D341Med (cell line): ENCODE measurements at regions not wholly inside any gene's neighbourhood (a gene's known extent, or its start where the extent isn't known, plus 50 kb on each side); places are given as distances from the start of the nearest gene placed in this dataset.
"Not testable (repeated sequence)": the region's sequence is repeated elsewhere in the genome, so short reads cannot be mapped to it uniquely, and the experiment has no call there.

Experiments used
- DNase-seq: peaks from one replicate; pipeline ENCODE4 v3.0.0; 2012; ENCODE audit warnings: low spot score

- DNase-seq = no peak
These were observed 200.4 kb upstream of the NOX3 start for GRCh38 chr6:155656024-155656423.

DNA sequence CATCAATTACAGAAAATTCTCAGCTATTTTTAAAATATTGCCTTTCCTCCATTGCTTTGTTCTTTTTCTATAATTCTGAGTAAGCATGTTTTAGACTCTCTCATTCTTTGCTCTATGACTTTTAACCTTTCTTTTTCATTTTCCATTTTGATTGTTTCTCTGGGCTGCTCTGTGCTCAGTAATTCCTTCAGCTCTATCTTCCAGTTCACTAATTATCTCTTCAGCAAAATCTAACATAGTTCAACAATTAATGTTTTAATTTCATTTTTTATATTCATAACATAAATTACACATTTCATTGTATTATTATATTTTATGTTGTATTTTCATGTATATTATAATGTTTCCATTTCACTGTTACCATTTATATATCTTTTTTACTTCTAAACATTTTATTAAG, 198.8 kb upstream of the NOX3 start:
- no peak for DNase-seq

- DNase-seq = no peak
These were observed 192.7 kb upstream of the NOX3 start for GRCh38 chr6:155648301-155648700.

- no peak for DNase-seq
These were observed 191.7 kb upstream of the NOX3 start for GRCh38 chr6:155647354-155647753.

GRCh38 chr6:155646443-155646842, 190.8 kb upstream of the NOX3 start:
- no peak for DNase-seq

DNA sequence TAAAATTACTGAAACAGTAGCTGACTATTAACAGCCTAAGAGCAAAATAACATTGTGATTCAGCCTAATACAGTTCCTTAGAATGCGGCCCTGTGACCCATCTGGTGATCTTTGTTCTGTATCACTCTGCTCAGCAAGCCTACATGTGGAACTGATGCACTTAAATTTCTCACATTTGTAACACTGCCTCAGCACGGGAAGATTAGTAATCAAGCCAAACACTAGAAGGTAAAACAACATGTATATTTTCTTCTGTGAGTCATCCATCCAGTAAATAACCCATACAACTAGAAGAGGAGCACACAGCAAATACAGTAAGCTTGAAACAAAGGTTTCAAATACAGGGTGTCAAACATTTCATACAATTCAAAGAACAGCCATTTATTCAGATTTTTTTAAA, 189.7 kb upstream of the NOX3 start:
- DNase-seq = no peak

- DNase-seq = no peak
These were observed 186.0 kb upstream of the NOX3 start for GRCh38 chr6:155641603-155642002.

GRCh38 chr6:155638200-155638599, 182.6 kb upstream of the NOX3 start:
- no peak for DNase-seq

DNA sequence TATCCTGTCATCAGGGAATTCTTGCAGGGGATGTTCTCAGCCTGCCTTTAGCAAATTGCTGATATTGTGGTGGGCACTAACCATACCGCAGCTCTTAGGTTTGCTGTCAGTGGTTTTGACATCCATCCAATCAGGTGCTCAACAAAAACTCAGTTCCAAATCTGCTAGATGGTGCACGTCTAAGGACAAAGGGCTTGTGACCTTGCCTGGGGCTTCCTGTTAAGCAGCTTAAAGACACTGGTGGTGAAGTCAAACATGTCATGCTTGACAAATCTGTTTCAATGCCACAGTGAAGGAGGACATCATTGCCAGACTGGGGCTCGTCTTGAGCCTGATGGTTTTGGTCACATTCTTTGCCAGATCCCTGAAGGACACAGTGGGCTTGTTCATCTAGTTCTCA, 179.8 kb upstream of the NOX3 start:
- DNase-seq = no peak

- no peak for DNase-seq
These were observed 174.4 kb upstream of the NOX3 start for GRCh38 chr6:155630085-155630484.

DNA sequence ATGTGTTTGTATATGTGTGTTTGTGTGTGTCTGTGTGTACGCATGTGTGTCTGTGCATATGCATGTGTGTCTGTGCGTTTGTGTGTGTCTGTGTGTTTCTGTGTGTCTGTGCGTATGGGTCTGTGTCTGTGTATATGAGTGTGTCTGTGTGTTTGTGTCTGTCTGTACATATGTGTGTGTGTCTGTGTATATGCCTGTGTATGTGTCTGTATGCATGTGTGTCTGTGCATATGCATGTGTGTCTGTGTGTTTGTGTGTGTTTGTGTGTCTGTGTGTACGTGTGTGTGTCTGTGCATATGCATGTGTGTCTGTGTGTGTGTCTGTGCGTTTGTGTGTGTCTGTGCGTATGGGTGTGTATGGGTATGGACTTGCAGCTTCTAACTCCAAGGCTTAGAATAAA, 174.0 kb upstream of the NOX3 start:
- no peak for DNase-seq

DNA sequence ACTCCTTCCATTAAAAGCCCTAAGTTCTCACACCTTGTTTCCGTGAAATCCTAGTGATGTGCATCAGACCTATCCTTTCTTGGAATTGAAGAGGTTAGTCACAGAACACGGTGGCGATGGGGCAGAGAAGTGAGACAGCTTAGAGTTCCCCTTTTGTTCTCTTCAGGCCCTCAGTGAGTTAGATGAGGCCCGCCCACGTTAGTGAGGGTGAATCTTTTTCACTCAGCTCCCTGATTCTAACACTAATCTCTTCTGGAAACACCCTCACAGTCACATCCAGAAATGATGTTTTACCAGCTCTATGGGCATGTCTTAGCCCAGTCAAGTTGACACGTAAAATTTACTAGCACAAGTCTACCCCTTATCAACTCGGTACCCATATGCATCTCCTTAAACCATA, 172.7 kb upstream of the NOX3 start:
- no peak for DNase-seq

DNA sequence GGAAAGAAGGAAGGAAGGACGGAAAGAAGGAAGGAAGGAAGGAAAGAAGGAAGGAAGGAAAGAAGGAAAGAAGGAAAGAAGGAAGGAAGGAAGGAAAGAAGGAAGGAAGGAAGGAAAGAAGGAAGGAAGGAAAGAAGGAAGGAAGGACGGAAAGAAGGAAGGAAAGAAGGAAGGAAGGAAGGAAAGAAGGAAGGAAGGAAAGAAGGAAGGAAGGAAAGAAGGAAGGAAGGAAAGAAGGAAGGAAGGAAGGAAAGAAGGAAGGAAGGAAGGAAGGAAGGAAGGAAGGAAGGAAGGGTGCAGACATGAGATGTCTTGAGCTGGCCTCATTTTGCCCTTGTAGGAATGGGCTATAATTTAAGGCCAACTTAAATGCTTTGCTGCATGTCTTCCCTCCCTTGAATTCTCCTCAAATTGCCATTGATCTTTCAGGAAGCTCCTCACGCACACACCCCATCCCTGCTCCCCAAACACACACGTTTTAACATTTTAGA, 172.1 kb upstream of the NOX3 start:
- DNase-seq = not testable (repeated sequence)

GRCh38 chr6:155623450-155624178, 168.0 kb upstream of the NOX3 start:
- no peak for DNase-seq

DNA sequence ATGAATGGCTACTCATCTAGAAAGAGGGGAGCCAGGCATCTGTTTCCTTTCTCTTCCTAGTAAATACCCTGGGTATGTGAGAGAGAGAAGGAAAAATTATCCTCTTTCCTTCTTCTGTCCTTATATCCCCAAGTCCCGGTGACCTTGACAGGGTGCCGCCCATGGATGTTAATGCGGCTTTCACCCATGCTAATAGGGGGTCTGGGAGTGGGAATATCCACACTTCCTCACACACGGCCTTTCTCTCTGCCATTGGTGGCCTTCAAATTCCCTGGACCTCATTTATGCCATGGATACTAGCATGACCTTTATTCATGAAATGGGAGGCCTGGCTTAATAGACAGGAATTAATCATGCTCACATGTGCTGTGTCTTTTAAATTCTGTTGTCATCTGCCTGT, 159.0 kb upstream of the NOX3 start:
- DNase-seq = no peak

GRCh38 chr6:155611742-155612141, 156.1 kb upstream of the NOX3 start:
- DNase-seq = no peak

GRCh38 chr6:155604991-155605390, 149.4 kb upstream of the NOX3 start:
- no peak for DNase-seq

DNA sequence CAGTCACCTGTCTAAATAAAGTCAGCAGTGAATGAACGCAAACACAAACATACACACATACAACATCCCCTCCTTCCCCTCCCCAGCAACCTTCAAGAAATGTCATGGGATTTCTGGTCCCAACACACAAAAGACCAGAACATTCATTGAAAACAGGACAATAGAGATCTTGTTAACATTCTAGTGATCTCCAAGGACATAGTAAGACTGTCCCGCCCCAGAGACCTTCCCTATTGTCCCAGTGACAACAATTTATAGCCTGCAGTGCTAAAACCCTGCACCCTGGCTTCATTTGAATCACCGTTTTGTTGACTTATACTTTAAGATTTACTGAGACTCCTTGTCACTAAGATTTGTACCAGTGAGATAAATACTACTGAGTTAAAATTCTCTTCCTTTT, 143.9 kb upstream of the NOX3 start:
- no peak for DNase-seq

- DNase-seq = no peak
These were observed 143.5 kb upstream of the NOX3 start for GRCh38 chr6:155599160-155599559.

GRCh38 chr6:155595284-155595683, 139.6 kb upstream of the NOX3 start:
- DNase-seq = no peak

DNA sequence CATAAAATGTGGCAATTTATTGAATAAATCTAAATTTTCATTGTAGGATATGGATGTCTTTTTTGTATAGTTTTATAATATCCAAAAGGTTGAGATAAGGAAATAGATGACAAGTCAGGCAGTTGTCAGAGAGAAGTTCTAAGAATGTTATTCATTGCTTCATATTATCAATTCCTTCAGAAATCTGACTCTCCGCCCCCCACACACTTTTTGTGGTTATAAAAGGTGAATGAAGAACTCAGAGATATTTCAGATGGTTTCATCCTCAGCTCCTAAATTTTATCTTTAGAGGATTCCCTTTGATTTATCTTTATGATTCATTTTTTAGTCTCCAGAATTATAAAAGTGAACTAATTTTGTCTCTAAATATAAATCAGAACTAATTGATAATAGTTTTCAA, 136.1 kb upstream of the NOX3 start:
- DNase-seq = no peak

DNA sequence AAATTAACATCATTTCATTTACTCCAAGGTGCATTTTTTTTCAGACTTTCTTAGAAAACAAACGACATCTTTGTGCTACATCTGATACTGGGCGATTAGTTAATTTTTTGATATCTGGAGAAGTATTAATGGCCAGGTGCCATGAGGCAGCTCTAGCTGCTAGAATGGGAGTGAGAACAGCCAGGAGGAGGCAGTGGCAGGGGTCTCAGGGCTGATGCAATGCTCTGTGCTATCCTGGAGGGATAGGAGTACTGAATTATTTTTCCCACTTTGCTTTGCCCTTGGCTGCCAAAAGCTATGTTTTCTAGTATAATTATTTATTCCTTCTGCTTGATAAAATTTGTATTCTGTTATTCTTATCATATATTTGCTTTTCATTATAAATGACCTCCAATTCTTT, 133.6 kb upstream of the NOX3 start:
- DNase-seq = no peak

DNA sequence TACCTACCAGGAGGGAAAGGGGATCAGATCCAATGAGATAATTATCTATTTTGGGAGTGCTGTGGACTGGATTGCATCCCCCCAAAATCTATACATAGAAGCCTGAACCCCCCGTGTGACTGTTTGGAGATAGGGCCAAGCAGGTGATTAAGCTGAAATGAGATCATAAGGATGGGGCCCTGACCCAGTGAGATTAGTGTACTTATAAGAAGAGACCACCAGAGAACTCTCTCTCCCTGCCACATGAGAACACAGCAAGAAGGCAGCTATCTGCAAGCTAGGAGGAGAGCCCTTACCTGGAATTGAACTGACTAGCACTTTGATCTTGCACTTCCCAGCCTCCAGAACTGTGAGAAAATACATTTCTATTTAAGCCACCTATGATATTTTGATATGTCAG, 132.2 kb upstream of the NOX3 start:
- no peak for DNase-seq

DNA sequence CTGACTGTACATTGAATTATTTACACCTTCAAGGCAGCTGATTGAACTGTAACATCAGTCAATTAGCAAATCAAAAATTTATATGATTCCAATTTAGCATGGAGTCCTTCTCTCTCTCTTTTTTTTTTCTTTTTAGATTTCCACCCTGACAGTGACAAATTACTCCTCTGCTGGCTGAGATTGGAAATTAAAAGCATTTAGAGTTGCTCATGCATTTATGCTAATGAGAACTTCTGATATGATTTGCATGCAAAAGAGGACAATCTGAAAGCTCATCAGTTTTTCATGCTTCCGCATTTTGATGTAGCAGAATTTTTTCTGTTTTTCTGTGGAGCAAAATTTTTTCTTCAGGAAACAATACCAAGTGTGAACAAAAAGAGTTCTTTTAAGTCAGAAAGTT, 130.5 kb upstream of the NOX3 start:
- DNase-seq = no peak
